NCI-H526 treated with DMSO at 0.1 percent for 48 hours (cell line): ENCODE measurements at regions not wholly inside any gene's neighbourhood (a gene's known extent, or its start where the extent isn't known, plus 50 kb on each side); places are given as distances from the start of the nearest gene placed in this dataset.

Experiments used
- DNase-seq: peaks from one replicate; lab custom pipeline; 2025; lab: John Stamatoyannopoulos, UW

GRCh38 chr15:47212222-47213010 lies 504.9 kb upstream of the SEMA6D start:
- no peak for DNase-seq

- DNase-seq, result no peak
These were observed 503.4 kb upstream of the SEMA6D start for GRCh38 chr15:47213883-47214282.

- no peak for DNase-seq
These were observed 499.0 kb upstream of the SEMA6D start for GRCh38 chr15:47218295-47218694.

- DNase-seq, result no peak
These were observed 472.9 kb upstream of the SEMA6D start for GRCh38 chr15:47244361-47244760.

GRCh38 chr15:47246317-47246716 lies 471.0 kb upstream of the SEMA6D start:
- DNase-seq, result no peak

- DNase-seq, result no peak
These were observed 458.8 kb upstream of the SEMA6D start for GRCh38 chr15:47258521-47258920.

- DNase-seq, result no peak
These were observed 451.6 kb upstream of the SEMA6D start for GRCh38 chr15:47265686-47266085.

GRCh38 chr15:47266566-47266965 lies 450.7 kb upstream of the SEMA6D start:
- DNase-seq, result no peak

GRCh38 chr15:47273864-47274263 lies 443.4 kb upstream of the SEMA6D start:
- no peak for DNase-seq

GRCh38 chr15:47283246-47283645 lies 434.1 kb upstream of the SEMA6D start:
- no peak for DNase-seq

- DNase-seq, result no peak
These were observed 428.5 kb upstream of the SEMA6D start for GRCh38 chr15:47288794-47289193.

- no peak for DNase-seq
These were observed 427.6 kb upstream of the SEMA6D start for GRCh38 chr15:47289656-47290055.

GRCh38 chr15:47291767-47292166 lies 425.5 kb upstream of the SEMA6D start:
- DNase-seq, result no peak

GRCh38 chr15:47292638-47293190 lies 424.6 kb upstream of the SEMA6D start:
- no peak for DNase-seq

- no peak for DNase-seq
These were observed 423.7 kb upstream of the SEMA6D start for GRCh38 chr15:47293466-47294162.

GRCh38 chr15:47294765-47295259 lies 422.5 kb upstream of the SEMA6D start:
- DNase-seq, result no peak

- DNase-seq, result no peak
These were observed 420.4 kb upstream of the SEMA6D start for GRCh38 chr15:47296881-47297280.

- DNase-seq, result no peak
These were observed 417.4 kb upstream of the SEMA6D start for GRCh38 chr15:47299846-47300434.

GRCh38 chr15:47300596-47300995 lies 416.7 kb upstream of the SEMA6D start:
- DNase-seq, result no peak

GRCh38 chr15:47301481-47301880 lies 415.8 kb upstream of the SEMA6D start:
- DNase-seq, result peak; percentile 16

GRCh38 chr15:47304656-47305055 lies 412.6 kb upstream of the SEMA6D start:
- DNase-seq, result peak; percentile 55

- no peak for DNase-seq
These were observed 405.1 kb upstream of the SEMA6D start for GRCh38 chr15:47312161-47312560.
